Urinary bladder (tissue), 3 donors: ENCODE measurements at regions not wholly inside any gene's neighbourhood (a gene's known extent, or its start where the extent isn't known, plus 50 kb on each side); places are given as distances from the start of the nearest gene placed in this dataset.
"Not testable (repeated sequence)": the region's sequence is repeated elsewhere in the genome, so short reads cannot be mapped to it uniquely, and the experiment has no call there.

Experiments used
- DNase-seq: peaks from one replicate; pipeline ENCODE4 v3.0.0-alpha.2; 2015; ENCODE audit errors: extremely low spot score
- H3K27ac ChIP-seq: one replicate; pipeline ENCODE4 v1.5.1; 2013; ENCODE audit warnings: low read depth, mild to moderate bottlenecking, moderate library complexity
- H3K36me3 ChIP-seq: one replicate; pipeline ENCODE4 v1.6.1; 2013; ENCODE audit warnings: mild to moderate bottlenecking, moderate library complexity; ENCODE audit not compliant: insufficient read depth
- H3K4me1 ChIP-seq: one replicate; pipeline ENCODE4 v1.6.1; 2013; ENCODE audit warnings: mild to moderate bottlenecking, moderate library complexity; ENCODE audit not compliant: insufficient read depth
- H3K4me3 ChIP-seq: one replicate; pipeline ENCODE4 v1.5.1; 2013; ENCODE audit warnings: low read depth, low read length
- WGBS: extraction: QIAGEN DNeasy Blood & Tissue Kit; methylation state at CpG from one replicate; pipeline ENCODE4 v1.1.7; 2013; 5-methylcytosine and 5-hydroxymethylcytosine counted together
- donor health status: healthy with polysubstance abuse.
- donor health status: healthy.

DNA sequence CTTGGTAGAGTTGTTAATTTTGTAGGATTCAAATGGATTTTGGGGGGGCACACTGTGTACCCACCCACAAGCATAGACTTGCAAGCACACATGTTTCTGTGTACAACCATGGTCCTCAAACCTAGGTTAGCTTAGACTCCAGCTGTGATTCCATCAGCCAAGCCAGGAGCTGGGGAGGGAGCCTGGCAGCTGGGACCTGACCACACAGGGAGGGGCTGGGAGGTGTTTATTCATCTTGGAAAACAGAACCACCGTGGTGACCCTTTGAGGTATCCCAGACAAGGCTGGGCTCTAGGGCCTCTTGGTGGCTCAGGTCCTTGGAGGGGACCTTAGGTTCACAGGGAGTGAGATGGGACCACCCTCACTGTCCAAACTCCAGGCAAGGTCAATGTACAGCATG, 410.3 kb downstream of the NEBL start:
- DNase-seq, result no peak
- WGBS, result 42% methylated on average over 1 of the region's 1 CpG
- Histone ChIP-seq H3K36me3 (no peaks in the 10 kb centered on the region), H3K27ac (no peak overlapping the region), H3K4me3 (no peak overlapping the region), H3K4me1 (no peaks in the 10 kb centered on the region)

DNA sequence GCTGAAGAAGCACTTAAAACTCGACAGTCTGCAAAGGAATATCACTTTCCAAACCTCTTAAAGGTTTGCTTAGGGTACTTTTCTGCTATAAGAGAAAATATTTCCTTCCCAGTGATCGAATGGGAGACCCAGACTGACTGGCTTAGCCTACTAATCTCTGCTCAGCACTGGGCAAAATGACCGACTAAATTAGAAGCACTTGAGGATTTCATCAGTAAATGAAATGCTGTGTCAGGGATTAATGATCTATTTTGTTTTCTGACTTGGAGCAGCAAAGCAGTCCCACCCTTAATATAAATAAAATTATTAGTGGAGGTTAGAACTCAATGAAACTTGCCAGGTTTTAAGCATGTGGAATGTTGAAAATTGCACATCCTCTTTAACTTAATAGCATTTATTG, 411.6 kb downstream of the NEBL start:
- no peaks in the 10 kb centered on the region for H3K4me1 ChIP-seq
- no peak for DNase-seq
- no peaks in the 10 kb centered on the region for H3K36me3 ChIP-seq
- H3K27ac ChIP-seq, result no peak overlapping the region
- H3K4me3 ChIP-seq, result no peak overlapping the region
- WGBS, result 37% methylated on average over 3 of the region's 3 CpGs

DNA sequence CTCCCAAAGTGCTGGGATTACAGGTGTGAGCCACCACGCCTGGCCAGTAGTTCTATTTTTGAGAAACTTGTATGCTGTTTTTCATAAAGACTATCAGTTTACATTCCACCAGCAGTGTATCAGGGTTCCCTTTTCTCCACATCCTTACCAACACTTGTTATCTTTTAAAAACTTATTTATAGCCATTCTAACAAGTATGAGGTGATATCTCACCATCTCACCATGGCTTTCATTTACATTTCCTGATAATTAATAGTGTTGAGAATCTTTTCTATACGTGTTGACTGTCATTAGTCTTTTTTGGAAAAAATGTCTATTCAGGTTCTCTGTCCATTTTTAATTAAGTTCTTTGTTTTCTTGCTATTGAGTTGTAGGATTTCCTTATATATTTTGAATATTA, 416.1 kb downstream of the NEBL start:
- DNase-seq, result no peak
- H3K4me1 ChIP-seq, result no peaks in the 10 kb centered on the region
- no peak overlapping the region for H3K4me3 ChIP-seq
- WGBS, result 83% methylated on average over 2 of the region's 2 CpGs
- no peaks in the 10 kb centered on the region for H3K36me3 ChIP-seq
- H3K27ac ChIP-seq, result no peak overlapping the region

DNA sequence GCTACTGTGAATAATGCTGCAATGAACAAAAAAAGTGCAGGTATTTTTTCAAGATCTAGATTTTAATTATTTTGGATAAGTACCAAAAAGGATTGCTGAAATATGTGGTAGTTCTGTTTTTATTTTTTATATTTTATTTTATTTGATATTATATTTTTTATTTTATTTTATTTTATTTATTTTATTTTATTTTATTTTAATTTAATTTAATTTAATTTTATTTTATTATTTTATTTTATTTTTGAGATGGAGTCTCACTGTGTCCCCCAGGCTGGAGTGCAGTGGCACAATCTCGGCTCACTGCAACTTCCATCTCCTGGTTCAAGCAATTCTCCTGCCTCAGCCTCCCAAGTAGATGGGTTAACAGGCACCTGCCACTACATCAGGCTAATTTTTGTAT, 416.5 kb downstream of the NEBL start:
- H3K36me3 ChIP-seq, H3K4me3 ChIP-seq, H3K27ac ChIP-seq, DNase-seq, H3K4me1 ChIP-seq: not testable (repeated sequence)
- WGBS, result 95% methylated on average over 1 of the region's 1 CpG

DNA sequence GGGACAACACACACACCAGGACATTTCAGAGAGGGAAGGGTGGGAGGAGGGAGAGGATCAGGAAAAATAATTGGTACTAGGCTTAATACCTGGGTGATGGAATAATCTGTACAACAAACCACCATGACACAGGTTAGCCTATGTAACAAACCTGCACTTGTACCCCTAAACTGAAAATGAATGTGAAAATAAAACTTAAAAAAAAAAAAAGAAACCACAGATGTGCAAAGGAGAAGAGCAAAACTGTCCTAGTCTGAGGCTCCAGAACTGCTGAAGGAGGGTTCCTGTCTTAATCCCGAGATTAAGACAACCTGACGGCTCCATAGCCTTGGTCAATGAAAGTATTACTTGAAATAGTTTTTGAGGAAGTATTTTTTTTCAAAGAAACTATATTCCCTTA, 423.0 kb downstream of the NEBL start:
- Histone ChIP-seq H3K4me3 (no peak overlapping the region), H3K4me1 (no peaks in the 10 kb centered on the region), H3K27ac (no peak overlapping the region), H3K36me3 (no peaks in the 10 kb centered on the region)
- 80% methylated on average over 2 of the region's 2 CpGs for WGBS
- DNase-seq, result no peak

DNA sequence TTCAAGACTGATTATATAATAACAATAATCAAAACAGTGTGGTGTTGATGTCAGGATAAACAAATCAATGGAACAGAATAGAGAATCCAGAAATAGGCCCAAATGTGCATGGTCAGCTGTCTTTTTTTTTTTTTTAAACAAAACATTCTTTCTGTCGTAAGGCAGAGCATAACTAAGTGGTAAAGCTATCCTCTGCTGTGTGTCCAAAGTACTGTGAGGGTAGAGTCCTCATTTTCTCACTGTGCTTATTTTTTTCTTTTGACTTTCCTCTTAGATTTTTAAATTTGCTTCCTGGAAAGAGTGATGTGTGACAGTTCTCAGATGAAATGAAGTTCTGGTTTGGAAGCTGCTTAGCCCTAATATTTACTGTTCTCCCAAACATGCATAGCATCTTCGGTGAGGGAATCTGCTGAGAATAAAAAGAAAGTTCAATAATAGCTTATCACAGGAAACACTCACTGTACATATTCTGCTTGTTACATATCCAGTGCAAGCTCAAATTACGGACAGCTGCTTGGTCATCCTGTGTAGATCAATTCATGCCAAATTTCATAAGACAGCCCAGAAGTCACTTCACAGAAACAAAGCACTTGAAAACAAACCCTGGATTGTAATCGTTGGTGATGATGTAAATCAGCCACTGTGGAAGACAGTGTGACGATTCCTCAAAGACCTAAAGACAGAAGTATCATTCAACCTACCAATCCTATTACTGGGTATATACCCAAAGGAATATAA, 423.9 kb downstream of the NEBL start:
- no peak for DNase-seq
- H3K4me1 ChIP-seq, result no peaks in the 10 kb centered on the region
- H3K36me3 ChIP-seq, result no peaks in the 10 kb centered on the region
- WGBS, result 57% methylated on average over 5 of the region's 5 CpGs
- H3K4me3 ChIP-seq, result no peak overlapping the region
- H3K27ac ChIP-seq, result no peak overlapping the region

DNA sequence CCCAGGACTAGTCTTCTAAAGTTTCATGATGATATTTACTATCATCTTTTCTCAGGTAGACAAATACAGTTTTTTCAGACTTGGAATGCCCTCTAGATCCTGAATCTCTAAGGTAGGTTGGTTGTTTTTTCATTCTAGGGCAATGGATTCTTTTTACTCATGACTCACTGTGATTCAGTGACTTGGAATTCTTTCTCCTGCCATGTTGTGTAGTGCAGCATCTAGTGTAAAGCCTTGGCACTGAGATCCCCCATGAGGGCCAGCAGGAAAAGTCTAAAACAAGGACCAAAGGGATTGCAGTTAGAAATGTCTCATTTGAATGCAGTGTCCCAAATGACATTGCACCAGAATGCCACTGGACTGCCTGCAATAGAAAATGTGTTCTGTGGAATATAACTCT, 430.4 kb downstream of the NEBL start:
- no peak for DNase-seq
- Histone ChIP-seq H3K36me3 (no peaks in the 10 kb centered on the region), H3K4me3 (no peak overlapping the region), H3K27ac (no peak overlapping the region), H3K4me1 (no peaks in the 10 kb centered on the region)

DNA sequence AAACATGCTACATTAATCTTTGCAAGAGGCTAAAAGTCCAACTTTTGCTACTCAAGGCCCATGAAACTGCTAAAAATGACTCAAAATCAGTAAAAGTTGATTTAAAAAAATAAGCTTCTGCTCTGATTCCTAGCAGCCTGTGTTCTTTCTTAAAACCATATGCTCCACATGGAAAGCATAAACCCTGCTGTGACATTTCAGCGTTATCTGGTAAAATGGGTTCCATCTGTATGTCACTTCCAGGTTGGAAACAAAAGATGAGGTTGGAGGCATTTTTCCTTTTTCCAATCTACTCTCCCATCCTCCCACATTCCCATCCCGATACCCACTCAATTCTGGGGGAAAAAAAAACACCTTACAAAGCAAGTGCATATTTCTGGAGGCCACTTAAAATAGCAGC, 439.5 kb downstream of the NEBL start:
- no peaks in the 10 kb centered on the region for H3K36me3 ChIP-seq
- H3K4me3 ChIP-seq, result no peak overlapping the region
- 47% methylated on average over 2 of the region's 2 CpGs for WGBS
- no peak overlapping the region for H3K27ac ChIP-seq
- DNase-seq, result peak; percentile 18
- no peaks in the 10 kb centered on the region for H3K4me1 ChIP-seq

DNA sequence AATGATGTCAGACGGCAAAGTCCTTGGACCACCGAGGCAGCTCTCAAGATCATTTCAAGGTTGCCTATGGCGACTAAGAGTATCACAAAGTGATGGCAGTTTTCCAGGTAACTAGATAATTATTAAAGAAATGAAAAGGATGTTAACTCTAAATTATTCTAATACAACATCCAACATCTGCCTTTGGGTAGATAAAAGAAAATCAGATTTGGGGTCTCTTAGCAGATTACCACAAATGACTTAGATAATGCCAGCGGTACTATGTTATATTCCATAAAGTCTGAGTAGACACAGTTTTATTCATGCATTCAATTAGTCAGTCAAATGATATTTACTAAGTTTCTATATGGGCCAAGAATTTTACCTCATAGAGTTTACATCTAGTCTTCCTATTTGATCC, 441.3 kb downstream of the NEBL start:
- H3K36me3 ChIP-seq, result no peaks in the 10 kb centered on the region
- 81% methylated on average over 4 of the region's 4 CpGs for WGBS
- no peak for DNase-seq
- no peak overlapping the region for H3K4me3 ChIP-seq
- no peak overlapping the region for H3K27ac ChIP-seq
- no peaks in the 10 kb centered on the region for H3K4me1 ChIP-seq

DNA sequence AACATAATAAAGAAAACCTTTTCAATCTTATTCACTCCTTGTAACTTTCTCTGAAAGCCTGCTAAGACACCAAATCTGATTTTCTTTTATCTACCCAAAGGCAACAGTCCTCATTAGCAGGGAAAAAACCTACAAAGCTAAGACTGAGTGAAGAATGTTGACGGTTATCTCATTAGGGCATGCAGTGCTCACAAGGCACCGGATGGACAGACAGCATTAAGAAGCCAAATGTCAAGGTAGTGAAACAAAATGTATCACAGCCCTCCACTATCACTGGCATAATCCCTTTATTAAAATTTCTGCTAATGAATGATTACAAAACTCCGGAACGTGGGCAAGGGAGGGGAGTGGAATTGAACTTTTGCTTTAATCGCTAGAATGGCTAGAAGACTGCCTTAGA, 442.8 kb downstream of the NEBL start:
- no peak overlapping the region for H3K27ac ChIP-seq
- H3K4me3 ChIP-seq, result no peak overlapping the region
- 72% methylated on average over 5 of the region's 5 CpGs for WGBS
- no peak for DNase-seq
- H3K36me3 ChIP-seq, result no peaks in the 10 kb centered on the region
- H3K4me1 ChIP-seq, result no peaks in the 10 kb centered on the region

DNA sequence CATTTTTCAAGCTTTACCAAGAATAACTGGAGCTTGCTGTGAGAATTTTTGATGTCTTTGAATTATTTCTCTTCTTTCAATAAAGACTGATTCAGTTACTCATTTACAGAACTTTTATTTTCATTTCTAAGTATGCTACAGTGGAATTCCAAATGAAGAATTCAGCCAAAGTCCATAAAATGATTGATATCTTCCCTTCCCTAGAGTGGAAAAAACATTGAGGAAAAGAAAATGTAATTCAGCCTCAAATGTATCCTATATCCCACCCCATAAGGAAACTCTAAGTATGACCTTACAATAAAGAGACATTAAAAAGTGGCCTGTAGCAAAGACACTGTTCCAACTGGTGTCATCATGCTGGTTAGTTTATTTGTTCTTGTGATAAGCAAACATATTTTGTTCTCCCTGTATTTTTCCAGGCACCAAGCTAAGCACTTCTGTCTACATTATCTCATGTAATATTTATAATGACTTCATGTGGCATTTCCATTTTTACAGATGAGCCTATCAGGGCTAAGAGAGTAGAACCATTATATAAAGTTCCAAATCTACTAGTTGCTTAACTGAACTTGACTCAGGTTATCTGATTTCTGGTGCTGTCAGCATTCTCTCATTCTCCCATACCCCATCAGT, 450.4 kb downstream of the NEBL start:
- Histone ChIP-seq H3K27ac (no peak overlapping the region), H3K36me3 (no peaks in the 10 kb centered on the region), H3K4me1 (no peaks in the 10 kb centered on the region), H3K4me3 (no peak overlapping the region)
- DNase-seq, result no peak

DNA sequence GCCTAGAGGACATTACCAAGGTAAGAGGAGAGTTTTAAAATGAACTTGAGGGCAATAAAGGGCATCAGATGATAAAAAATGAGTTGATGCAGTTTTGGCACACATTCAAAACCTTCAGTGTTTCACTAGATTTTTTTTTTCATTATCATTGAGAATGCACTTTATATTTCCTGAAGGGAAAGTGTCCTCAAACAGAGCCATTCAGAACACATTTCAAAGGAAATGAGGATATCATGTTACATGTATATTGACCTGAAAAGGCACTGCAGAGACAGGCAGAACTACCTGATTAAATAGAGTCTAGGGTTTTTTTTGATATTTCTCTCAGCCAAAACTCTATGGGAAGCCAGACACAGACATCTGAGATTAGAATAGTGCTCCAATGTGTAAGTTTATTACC, 454.0 kb downstream of the NEBL start:
- DNase-seq, result no peak
- no peaks in the 10 kb centered on the region for H3K4me1 ChIP-seq
- H3K4me3 ChIP-seq, result no peak overlapping the region
- no peak overlapping the region for H3K27ac ChIP-seq
- H3K36me3 ChIP-seq, result no peaks in the 10 kb centered on the region

DNA sequence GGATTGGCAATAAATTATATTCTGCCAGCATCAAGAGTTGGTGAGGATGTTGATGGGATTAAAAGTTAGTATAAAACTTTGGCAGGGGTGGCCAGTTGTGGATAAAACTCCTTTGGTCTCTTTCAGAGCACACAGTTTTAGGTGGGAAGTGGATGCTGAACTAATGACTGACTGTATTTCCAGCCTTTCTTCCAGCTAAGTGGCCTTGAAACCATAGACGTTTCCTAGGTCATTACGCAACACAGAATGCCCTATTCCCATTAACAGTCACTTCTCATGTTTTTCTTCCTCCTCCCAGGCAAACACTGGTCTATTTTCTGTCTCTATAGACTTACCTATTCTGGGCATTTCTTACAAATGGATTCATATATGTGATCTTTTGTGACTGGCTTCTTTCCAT, 467.4 kb downstream of the NEBL start:
- no peak for DNase-seq
- 86% methylated on average over 2 of the region's 2 CpGs for WGBS
- Histone ChIP-seq H3K36me3 (no peaks in the 10 kb centered on the region), H3K4me1 (no peaks in the 10 kb centered on the region), H3K4me3 (no peak overlapping the region), H3K27ac (no peak overlapping the region)

DNA sequence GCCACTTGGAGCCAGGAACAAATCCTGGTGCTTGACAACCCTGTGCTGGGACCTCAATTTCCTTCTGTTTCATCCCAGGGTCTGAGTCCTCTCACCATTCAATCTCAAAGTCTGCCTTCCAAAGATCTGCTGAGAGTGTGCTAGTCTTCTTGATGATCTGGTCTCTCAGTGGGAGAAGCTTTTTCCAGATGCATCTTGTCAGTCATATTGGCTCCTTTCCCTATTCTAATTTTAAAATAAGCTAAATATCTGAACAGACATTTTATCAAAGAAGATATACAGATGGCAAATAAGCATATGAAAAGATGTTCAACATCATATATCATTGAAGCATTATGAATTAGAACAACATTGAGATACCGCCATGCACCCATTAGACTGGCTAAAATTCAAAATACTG, 469.3 kb downstream of the NEBL start:
- Histone ChIP-seq H3K36me3 (no peaks in the 10 kb centered on the region), H3K4me3 (no peak overlapping the region), H3K4me1 (no peaks in the 10 kb centered on the region), H3K27ac (no peak overlapping the region)
- 78% methylated on average over 1 of the region's 1 CpG for WGBS
- DNase-seq, result no peak

DNA sequence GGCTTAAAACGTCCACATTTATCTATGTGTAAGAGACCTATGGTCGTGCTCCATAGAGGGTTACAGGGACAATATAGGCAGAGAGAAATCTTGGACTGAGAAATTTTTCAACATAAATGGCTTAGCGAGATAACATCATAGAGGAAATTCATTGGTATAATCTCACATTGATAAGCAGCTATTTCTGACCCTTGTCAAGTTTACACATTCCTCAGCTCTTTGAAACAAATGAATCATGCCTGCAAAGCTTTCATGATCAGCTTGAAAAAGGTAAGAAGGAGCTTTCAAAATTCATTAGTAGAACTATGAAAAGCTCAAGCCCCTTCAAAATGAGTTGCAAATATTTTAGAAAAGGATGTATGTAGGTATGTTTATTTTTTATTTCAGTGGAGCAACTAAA, 478.8 kb downstream of the NEBL start:
- H3K4me3 ChIP-seq, result no peak overlapping the region
- no peaks in the 10 kb centered on the region for H3K4me1 ChIP-seq
- DNase-seq, result no peak
- H3K36me3 ChIP-seq, result no peaks in the 10 kb centered on the region
- WGBS, result 18% methylated on average over 3 of the region's 3 CpGs
- H3K27ac ChIP-seq, result no peak overlapping the region
